ENCODE measurements at regions not wholly inside any gene's neighbourhood (a gene's known extent, or its start where the extent isn't known, plus 50 kb on each side); places are given as distances from the start of the nearest gene placed in this dataset.

GRCh38 chrX:74117962-74118902 lies 185.7 kb upstream of the ZCCHC13 start:
- TF ChIP-seq CTCF (IDR thresholded peaks at IDR 0.05; ENCODE audit: low read depth, low read length, poor library complexity, severe bottlenecking) (no peak), EZH2phosphoT487 (IDR thresholded peaks at IDR 0.05; ENCODE audit: borderline replicate concordance, low read length) (no peak)
- Histone ChIP-seq H3K4me2 (ENCODE audit: low read length) (no peak overlapping the region), H3K27ac (ENCODE audit: low read depth, low read length) (no peak overlapping the region)

DNA sequence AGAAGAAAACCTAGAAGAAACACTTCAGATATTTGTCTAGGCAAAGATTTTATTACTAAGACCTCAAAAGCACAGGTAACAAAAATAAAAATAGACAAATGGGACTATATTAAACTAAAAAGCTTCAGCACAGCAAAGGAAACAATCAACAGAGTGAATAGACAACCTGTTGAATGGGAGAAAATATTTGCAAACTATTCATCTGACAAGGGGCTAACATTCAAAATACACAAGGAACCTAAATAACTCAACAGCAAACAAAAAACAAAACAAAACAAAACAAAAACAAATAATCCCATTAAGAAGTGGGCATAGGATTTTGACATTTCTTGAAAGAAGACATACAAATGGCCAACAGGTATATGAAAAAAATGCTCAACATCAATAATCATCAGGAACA lies 192.7 kb upstream of the ZCCHC13 start:
- no peak overlapping the region for H3K4me3 ChIP-seq (ENCODE audit: low read length)
- no peaks in the 10 kb centered on the region for H4K20me1 ChIP-seq (ENCODE audit: control insufficient read depth, insufficient read depth, low read depth, low read length)
- no peak overlapping the region for H3K27ac ChIP-seq (ENCODE audit: low read depth, low read length)
- H3K27me3 ChIP-seq (ENCODE audit: control insufficient read depth, low read length): no peaks in the 10 kb centered on the region
- H3F3A ChIP-seq (ENCODE audit: control insufficient read depth, insufficient read depth): no peaks in the 10 kb centered on the region
- H3K36me3 ChIP-seq (ENCODE audit: control insufficient read depth, low read length): no peaks in the 10 kb centered on the region
- H3K79me2 ChIP-seq (ENCODE audit: control insufficient read depth, low read length): no peaks in the 10 kb centered on the region
- TF ChIP-seq EZH2phosphoT487 (IDR thresholded peaks at IDR 0.05; ENCODE audit: borderline replicate concordance, low read length) (no peak), CTCF (IDR thresholded peaks at IDR 0.05; ENCODE audit: low read depth, low read length, poor library complexity, severe bottlenecking) (no peak)
- no peaks in the 10 kb centered on the region for H3K4me1 ChIP-seq (ENCODE audit: control insufficient read depth, low read length)
- H3K4me2 ChIP-seq (ENCODE audit: low read length): no peak overlapping the region
- no peaks in the 10 kb centered on the region for H3K9me2 ChIP-seq (replicated peaks; ENCODE audit: control insufficient read depth, low read length)
- H3K9me3 ChIP-seq (ENCODE audit: control insufficient read depth, insufficient read depth, low read length): no peaks in the 10 kb centered on the region

More at GRCh38 chrX:74117962-74118902, 185.7 kb upstream of the ZCCHC13 start:
- no peaks in the 10 kb centered on the region for H3K9me2 ChIP-seq (replicated peaks; ENCODE audit: control insufficient read depth, low read length)
- H3K79me2 ChIP-seq (ENCODE audit: control insufficient read depth, low read length): no peaks in the 10 kb centered on the region
- H3K4me1 ChIP-seq (ENCODE audit: control insufficient read depth, low read length): no peaks in the 10 kb centered on the region
- no peaks in the 10 kb centered on the region for H3K36me3 ChIP-seq (ENCODE audit: control insufficient read depth, low read length)
- H3F3A ChIP-seq (ENCODE audit: control insufficient read depth, insufficient read depth): no peaks in the 10 kb centered on the region
- no peaks in the 10 kb centered on the region for H3K9me3 ChIP-seq (ENCODE audit: control insufficient read depth, insufficient read depth, low read length)
- no peaks in the 10 kb centered on the region for H4K20me1 ChIP-seq (ENCODE audit: control insufficient read depth, insufficient read depth, low read depth, low read length)
- no peak overlapping the region for H3K4me3 ChIP-seq (ENCODE audit: low read length)
- H3K27me3 ChIP-seq (ENCODE audit: control insufficient read depth, low read length): no peaks in the 10 kb centered on the region

GRCh38 chrX:74107666-74108065 lies 196.3 kb upstream of the ZCCHC13 start:
- Histone ChIP-seq H3K9me2 (replicated peaks; ENCODE audit: control insufficient read depth, low read length) (no peaks in the 10 kb centered on the region), H3K27ac (ENCODE audit: low read depth, low read length) (no peak overlapping the region), H4K20me1 (ENCODE audit: control insufficient read depth, insufficient read depth, low read depth, low read length) (no peaks in the 10 kb centered on the region), H3K36me3 (ENCODE audit: control insufficient read depth, low read length) (no peaks in the 10 kb centered on the region), H3F3A (ENCODE audit: control insufficient read depth, insufficient read depth) (no peaks in the 10 kb centered on the region), H3K4me1 (ENCODE audit: control insufficient read depth, low read length) (no peaks in the 10 kb centered on the region), H3K9me3 (ENCODE audit: control insufficient read depth, insufficient read depth, low read length) (no peaks in the 10 kb centered on the region), H3K4me2 (ENCODE audit: low read length) (no peak overlapping the region), H3K79me2 (ENCODE audit: control insufficient read depth, low read length) (no peaks in the 10 kb centered on the region), H3K27me3 (ENCODE audit: control insufficient read depth, low read length) (no peaks in the 10 kb centered on the region), H3K4me3 (ENCODE audit: low read length) (no peak overlapping the region)
- TF ChIP-seq EZH2phosphoT487 (IDR thresholded peaks at IDR 0.05; ENCODE audit: borderline replicate concordance, low read length): no peak
- no peak for TF ChIP-seq CTCF (IDR thresholded peaks at IDR 0.05; ENCODE audit: low read depth, low read length, poor library complexity, severe bottlenecking)

Measured in DOHH2 (cell line).